GM18870 (cell line): ENCODE measurements at regions not wholly inside any gene's neighbourhood (a gene's known extent, or its start where the extent isn't known, plus 50 kb on each side); places are given as distances from the start of the nearest gene placed in this dataset.

Experiments
- ATAC-seq: cut with Tn5 transposase; IDR thresholded peaks from one replicate; pipeline ENCODE4 v1.9.1; 2021; ENCODE audit warnings: moderate library complexity; ENCODE audit not compliant: unreplicated experiment

DNA sequence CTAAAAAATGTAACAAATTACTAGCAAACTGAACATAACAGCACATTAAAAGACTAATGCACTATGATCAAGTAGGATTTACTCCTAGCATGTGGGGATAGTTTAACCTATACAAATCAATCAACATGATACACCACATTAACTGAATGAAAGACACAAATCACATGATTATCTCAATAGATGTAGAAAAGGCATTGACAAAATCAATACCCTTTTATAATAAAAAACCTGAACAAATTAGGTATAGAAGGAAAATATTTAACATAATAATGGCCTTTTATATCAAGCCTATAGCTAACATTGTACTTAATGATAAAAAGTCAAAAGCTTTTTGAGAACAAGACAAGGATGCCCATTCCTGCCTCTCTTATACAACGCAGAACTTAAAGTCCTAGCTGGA is 540.0 kb downstream of the RERGL start:
- ATAC-seq = no peak

DNA sequence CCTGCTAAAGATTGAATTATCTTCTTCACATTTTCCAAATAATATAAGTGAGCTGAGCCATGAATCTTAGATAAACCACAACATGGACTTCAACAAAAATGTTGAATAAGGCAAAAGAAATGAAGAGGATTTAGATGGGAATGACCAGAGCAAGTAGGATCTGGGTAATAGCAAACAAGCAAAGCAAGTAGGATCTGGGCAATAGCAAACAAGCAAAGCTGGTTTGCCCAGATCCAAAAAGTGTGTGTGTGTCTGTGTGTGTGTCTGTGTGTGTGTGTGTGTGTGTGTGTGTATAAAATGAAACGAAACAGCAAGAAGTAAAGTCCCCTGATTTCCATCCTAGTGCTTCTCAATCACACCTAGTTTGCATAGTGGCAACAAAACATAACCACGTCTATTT is 549.1 kb downstream of the RERGL start:
- no peak for ATAC-seq

DNA sequence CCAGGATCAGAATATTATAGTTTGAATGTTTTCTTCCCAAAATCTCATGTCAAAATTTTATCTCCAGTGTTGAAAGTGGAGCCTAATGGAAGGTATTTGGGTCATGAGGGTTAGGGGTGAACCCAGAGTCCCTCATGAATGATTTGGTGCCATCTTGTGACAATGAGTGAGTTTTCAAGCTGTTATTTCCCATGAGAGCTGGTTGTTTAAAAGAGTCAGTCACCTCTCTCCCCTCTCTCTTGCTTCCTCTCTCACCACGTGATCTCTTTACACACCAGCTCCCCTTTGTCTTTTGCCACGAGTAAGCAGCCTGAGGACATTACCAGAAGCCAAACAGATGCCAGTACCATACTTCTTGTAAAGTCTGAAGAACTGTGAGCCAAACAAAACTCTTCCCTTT is 561.6 kb downstream of the RERGL start:
- ATAC-seq = no peak

DNA sequence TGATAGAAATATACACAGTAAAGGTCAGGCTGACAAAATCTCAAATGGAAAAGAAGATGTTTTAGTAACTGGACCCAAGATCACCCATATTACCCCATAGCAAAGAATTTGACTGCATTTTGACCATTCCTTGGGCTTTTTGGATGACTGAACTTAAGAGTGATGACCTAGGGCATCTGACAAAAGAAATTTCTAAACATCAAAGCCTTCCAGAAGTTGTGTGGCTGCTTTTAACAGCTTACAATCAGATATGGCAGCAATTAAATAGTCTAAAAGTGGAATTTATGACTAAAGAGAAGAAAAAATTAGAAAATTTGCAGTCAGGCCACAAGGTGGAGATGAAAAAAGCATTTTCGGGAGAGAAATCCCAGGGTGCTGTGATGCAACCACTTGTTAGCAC is 563.0 kb downstream of the RERGL start:
- no peak for ATAC-seq

DNA sequence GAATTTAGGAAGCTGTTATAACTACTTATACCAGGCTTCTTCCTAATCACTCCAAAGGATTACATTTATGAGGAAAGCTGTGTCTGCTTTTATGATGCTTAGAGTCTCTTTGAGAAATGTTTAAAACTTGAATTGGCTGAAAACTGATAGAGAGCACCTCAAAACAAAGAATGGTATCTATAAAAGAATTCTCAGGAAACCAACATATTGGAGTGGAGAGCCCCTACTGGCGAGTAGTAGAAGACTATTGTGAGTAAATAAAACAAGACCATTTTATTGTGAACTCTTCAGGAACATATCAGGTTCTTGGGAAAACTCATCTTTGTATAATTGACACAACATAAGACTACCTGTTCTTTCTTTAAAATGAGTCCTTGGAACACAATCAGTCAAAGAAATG is 578.6 kb downstream of the RERGL start:
- no peak for ATAC-seq

DNA sequence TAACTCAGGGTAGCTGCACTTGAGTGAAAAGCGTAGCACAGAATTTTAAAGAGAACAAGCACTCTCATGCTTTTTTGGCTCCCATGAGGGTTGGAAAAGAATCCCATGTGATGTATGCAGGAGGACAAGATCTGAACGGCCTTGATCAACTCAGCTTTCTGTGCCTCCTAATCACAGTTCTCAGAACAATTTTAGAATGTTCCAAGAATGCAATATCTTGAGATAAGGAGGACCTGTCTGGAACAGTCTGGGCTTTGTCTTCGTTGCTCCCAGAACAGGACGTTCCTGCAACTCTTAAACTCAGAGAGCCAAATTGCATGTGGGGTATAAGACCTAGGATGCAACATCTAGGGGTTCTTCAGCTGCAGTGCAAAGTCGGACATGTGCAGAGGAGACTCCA is 582.7 kb downstream of the RERGL start:
- no peak for ATAC-seq

DNA sequence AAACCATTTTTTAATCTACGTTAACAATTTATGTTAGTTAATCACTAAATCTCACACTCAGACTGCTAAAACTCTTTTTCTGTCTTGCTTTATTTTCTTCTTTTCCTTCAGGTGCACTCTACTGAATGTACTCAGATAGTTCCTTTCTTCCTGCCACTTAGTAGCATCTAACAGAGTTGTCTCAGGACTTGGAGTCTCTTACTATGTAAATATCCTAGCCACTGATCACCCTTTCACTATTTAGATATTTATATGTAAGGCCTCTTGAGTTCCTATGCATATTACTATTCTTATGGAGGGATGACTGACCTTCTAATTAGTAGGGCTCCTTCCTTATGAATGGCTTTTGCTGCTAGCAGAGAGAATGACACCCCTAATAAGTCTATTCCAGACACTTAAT is 586.3 kb downstream of the RERGL start:
- ATAC-seq = no peak

DNA sequence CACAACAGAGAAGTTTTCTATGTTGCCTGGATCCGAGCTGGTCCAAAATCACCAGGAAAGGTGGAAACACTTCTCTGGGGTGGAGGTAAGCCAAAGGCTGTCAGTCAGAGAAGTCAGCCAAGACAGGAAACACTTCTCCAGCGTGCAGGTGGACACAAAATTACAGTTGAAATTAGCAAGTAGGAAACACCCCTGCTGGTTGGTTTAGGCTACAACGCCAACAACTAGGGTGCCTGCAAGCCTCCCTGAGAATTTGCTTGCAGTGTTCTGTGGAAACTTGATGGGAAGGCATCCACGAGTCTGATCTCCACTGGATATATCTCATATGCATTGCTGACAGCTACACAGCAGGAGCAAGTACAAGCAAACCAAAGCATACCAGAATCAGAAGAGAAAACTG is 600.5 kb downstream of the RERGL start:
- ATAC-seq = no peak

DNA sequence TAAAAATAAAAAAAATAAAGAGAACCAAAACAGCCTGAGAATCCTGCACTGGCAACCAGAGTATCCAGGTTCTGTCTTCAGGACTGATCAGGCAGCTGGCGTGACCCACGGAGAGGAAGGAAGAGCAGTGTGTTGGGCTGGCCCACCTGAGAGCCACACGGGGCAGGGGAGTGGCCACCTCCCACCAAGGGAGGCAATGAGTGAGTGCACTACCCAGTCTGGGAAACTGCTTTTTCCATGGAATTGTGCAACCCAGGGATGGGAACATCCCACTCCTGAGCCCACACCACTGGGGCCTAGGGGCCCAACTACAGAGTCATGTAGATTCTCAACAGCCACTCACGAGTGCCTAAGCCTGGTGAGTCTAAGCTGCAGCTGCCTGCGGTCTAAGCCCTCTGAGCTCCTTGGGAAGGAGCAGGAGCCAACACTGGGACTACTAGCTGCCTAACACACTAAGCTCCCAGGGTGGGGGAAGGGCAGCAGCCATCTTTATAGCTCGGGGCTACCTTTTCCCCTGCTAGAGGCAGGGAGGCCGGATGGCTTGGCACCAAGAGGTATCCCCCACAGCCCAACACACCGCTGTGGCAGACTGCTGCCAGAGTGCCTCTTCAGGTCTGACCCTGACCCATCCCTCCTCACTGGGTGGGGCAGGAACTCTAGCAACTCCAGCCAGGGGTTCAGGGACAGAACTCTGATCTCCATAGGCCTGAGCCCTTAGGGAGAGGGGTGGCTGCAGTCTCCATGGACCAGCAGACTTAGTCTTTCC is 610.9 kb downstream of the RERGL start:
- no peak for ATAC-seq

DNA sequence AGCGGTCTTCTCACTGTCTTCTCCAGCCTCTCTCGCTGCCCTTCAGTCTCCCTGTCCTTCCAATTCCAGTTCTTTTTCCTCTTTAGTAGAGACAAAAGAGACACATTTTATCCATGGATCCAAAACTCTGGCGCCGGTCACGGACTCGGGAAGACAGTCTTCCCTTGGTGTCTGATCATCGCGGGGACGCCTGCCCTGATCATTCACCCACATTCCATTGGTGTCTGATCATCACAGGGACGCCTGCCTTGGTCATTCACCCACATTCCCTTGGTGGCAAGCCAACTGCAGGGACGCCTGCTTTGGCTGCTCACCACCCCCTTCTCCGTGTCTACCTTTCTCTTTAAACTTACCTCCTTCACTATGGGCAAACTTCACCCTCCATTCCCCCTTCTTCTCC is 619.5 kb downstream of the RERGL start:
- ATAC-seq = no peak

DNA sequence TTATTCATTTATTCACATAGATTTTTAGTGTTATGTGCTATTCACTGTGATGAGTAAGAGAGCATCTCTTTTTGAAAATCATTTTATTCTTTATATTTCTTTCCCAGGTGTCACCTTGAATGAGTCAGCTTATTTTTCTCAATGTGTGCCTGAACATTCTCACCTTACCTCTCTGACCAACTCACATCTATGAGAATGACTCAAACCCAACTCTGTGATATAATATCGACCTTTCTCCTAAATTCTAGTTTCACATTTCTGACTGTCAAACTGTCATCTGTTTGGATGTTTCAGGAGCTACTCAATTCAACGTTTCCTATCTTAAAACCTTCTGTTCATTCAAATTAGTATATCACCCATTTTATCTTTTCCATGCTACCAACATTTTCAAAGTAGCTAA is 630.8 kb downstream of the RERGL start:
- no peak for ATAC-seq

DNA sequence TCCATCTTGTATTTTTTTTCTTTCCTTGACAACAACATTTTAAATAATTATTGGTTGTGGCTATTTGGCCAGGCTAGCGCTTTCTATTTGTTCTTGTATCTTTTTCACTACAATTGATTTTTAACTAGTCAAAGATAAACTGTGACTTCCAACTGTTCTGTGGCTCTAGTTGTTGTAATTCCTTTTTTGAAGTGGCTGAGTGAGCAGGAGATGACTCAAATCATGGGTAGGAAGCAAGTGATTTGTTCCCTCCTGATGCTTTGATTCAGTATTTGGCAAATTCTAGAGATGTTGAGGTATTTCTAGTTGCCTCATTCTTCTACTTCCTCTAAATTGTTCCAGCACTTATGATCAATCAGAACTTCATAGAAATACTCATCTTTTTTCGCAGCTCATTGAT is 633.5 kb downstream of the RERGL start:
- ATAC-seq = no peak

DNA sequence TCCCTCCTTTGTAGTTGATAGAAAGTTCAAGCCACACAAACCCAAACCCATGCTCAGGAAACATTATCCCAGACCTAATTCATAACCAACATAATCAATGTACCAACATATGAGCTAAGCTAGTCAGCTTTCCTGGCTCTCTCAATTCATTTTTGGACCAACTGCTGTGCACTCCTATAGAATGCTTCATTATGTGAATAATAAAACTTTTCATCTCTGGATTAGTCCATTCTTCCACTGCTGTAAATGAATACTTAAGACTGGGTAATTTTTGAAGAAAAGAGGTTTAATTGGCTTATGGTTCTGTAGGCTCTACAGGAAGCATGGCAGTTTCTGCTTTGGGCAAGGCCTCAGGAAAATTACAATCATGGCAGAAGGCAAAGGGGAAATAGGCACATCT is 651.9 kb downstream of the RERGL start:
- no peak for ATAC-seq

DNA sequence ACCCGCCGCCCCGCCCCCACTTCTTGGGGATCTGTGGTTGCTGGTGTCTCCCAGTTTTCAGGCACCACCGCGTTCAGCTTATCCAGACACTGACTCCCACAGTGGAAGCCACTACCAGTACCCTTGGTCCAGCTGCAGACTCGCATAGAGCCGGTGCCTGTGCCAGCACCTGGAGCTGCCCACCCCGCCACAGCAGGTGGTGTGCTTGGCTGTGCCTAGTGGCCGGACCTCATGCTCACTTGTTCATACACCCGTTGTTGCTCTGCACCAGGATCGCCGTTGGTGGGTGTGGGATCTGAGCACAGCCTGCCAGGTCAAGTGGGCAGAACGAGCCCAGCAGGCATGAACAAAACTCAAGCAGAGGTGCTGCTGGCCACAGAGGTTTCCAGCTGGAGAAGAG is 673.2 kb downstream of the RERGL start:
- ATAC-seq = no peak

DNA sequence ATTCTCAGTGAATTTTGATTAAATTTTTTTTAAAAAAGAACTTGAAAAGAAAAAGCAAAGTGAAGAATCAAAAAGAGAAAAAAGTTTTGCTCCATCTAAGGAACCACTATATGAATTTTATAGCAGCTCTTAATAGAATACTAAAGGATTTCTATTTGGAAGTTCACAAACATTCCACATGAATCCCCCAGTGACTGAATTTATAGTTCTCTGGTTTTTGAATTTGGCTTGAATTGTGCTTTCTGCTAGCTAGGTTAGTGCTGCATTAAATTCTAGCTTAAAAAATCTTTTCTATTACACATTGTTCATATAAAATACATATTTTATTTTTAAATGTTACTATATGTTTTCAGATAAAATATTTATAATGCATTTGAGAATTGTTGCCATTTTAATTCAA is 675.4 kb downstream of the RERGL start:
- no peak for ATAC-seq

DNA sequence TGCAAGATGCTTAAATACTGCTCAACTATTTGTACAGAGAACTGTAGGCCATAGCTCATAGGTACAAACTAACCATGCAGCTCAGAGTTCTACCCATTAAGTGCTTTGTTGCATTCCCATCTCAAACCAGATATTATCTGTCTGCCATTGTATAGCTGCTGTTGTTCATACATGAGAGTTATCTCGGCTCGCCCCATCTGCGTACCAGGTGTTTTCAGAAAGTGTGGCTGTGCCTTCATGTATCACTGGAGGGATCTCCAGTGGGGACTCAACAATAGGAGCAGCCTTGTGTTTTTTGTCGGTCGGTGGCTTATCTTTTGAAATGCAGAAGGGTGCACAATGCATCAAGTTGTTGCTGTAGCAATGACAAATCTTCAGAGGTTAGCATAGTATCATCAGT is 678.3 kb downstream of the RERGL start:
- no peak for ATAC-seq

DNA sequence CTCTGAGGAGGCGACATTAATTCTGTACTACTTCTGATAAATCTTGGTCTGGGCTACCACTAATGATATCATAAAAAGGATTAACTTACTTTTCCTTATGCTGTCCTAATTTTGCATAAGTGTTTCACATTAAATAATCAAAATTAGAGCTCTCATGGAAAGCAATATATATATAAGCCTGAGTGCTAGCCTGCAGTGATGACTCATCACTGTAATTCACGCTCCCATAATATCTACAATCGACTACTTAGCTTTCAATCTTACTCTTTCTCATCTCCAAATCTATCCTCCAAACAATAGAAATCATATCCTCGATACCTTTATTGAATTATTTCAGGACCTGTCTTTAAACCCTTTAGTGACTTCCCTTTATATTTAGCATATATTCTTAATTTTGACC is 701.3 kb downstream of the RERGL start:
- no peak for ATAC-seq

DNA sequence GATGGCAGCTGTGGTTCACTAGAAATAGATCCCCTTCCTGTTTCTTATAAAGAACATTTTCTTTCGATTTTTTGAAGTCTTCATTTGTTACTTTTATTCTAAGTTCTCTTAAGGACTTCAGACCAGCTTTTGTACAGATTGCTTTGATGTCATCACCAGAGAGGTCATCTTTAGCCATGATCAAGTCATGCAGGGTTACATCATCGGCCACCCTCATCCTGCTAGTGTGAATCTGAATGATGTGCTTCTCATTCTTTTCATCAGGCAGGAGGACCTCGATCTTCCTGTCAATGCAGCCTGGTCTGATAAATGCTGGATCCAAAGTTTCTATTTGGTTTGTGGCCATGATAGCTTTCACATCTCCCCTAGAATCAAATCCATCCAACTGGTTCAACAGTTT is 706.7 kb downstream of the RERGL start:
- ATAC-seq = no peak

DNA sequence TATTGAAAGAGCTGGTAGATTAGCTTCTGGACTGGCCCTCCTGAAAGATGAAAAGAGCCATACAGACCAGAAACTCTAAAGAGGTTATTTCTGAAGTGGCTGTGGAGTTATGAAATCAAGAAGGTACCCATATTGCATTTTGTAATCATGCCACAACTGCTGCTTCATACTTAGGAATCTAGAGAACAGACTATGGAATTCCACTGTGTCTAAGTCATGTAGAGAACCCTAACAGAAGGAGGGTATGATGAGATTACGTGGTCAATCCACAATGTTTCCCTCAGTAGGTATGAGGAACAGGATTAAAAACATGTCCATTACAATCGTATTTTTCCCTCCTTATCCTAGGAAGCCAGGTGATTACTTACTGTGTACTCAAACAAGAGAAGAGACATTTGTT is 708.8 kb downstream of the RERGL start:
- ATAC-seq = no peak

DNA sequence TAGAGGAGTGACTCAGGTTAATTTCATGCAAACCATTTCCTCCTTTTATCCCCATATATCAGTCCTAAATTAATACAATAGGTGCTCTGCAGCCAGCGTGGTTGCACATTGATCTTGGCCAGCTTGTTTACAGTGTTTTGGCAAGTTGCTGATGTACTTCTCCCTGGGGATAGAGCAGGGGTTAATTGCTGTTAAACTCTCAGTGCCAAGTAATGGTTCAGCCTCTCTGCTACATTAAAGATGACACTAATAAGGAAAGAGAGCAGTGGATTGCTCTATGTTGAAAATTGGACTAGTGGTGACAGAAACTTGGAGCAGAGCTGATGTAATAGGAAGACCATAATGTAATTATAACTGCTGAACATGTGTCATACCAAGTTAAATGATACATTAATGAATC is 717.5 kb downstream of the RERGL start:
- no peak for ATAC-seq

DNA sequence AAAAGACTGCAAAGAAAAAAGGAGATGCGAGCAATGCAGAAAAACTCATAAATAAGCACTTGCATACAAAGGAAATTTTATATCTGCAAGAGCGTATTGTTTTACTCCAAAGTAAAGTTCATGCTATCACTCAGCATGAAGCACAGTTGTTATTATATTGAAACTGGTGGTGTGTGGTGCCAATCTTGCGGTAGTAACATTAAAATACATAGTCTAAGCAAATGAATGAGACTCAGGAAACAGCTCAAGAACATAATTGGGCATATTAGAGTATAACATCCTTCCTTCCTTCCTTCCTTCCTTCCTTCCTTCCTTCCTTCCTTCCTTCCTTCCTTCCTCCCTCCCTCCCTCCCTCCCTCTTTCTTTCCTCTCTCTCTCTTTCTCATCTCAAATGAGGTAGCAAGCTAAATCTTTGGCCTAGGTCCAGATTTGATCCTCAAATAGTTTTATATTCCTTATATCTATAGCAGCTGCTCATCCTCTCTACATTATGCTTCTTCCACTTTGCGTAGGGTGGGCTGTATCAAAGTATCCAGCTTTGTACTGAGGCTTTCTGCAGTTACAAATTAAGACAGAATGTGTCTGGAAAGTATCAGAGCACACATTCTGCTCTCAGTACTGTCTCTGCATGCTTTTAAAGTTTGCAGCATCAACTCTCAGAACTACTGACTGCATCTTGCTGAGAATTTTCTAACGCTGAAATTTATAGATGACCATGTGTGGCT is 718.3 kb downstream of the RERGL start:
- ATAC-seq = no peak

DNA sequence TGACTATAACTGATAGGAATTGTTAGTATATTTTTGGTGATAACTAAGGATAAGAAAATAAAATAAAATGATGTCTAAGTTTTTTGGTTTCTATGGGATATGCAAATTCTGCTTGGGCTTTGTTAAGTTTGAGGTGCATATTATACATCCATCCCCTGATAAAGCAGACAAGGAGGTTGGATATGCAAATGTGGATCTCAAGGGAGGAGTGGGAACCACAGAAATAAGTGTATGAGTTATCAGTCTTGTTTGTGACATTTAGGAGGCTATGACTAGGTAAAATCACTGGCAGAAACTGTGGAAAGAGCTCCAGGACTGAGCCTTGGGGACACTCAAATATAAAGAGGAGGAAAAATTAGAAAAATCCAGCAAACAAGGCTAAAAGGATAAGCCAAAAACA is 719.4 kb downstream of the RERGL start:
- no peak for ATAC-seq

DNA sequence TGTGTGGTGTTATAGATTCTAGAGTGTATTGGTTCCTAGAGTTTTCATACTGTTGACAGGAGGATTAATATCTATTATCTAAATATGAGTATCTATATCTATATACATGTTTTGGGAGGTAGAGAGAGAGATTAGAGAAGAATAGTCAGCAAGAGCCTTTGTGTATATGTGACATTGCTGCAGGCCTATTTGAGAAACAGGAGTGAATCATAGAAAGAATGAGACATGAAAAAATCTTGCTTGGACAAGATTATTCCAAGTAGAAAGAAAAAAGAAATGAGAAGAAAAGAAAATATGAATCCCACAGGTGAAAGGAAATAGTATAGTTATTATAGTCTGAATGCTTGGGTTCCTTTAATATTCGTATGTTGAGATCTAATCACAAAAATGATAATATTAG is 720.4 kb downstream of the RERGL start:
- no peak for ATAC-seq
